Stimulated activated naive CD4-positive, alpha-beta T cell (primary cell): ENCODE measurements at regions not wholly inside any gene's neighbourhood (a gene's known extent, or its start where the extent isn't known, plus 50 kb on each side); places are given as distances from the start of the nearest gene placed in this dataset.
"Not testable (repeated sequence)": the region's sequence is repeated elsewhere in the genome, so short reads cannot be mapped to it uniquely, and the experiment has no call there.

Experiments
- DNase-seq, 6 experiments: peaks; one replicate each; lab custom pipeline; 2025; lab: John Stamatoyannopoulos, UW

- DNase-seq: no peak
Measured at GRCh38 chr3:181265750-181266333, 276.3 kb upstream of the DNAJC19 start.

GRCh38 chr3:181264486-181264885, 274.9 kb upstream of the DNAJC19 start:
- no peak for DNase-seq

GRCh38 chr3:181253796-181254195, 264.3 kb upstream of the DNAJC19 start:
- no peak for DNase-seq

- no peak for DNase-seq
Measured at GRCh38 chr3:181252631-181253030, 263.1 kb upstream of the DNAJC19 start.

GRCh38 chr3:181250714-181251113, 261.2 kb upstream of the DNAJC19 start:
- DNase-seq: no peak

GRCh38 chr3:181239441-181239840, 249.9 kb upstream of the DNAJC19 start:
- no peak for DNase-seq

GRCh38 chr3:181230258-181230657, 240.7 kb upstream of the DNAJC19 start:
- DNase-seq: no peak

GRCh38 chr3:181213347-181213746, 223.8 kb upstream of the DNAJC19 start:
- DNase-seq: no peak

- DNase-seq: no peak
Measured at GRCh38 chr3:181212271-181212670, 222.7 kb upstream of the DNAJC19 start.

- DNase-seq: no peak
Measured at GRCh38 chr3:181210275-181210674, 220.7 kb upstream of the DNAJC19 start.

- DNase-seq: no peak
Measured at GRCh38 chr3:181189556-181189955, 200.0 kb upstream of the DNAJC19 start.

- no peak for DNase-seq
Measured at GRCh38 chr3:181183764-181184163, 194.2 kb upstream of the DNAJC19 start.

GRCh38 chr3:181183057-181183456, 193.5 kb upstream of the DNAJC19 start:
- not testable (repeated sequence) for DNase-seq

- no peak for DNase-seq
Measured at GRCh38 chr3:181178991-181179390, 189.5 kb upstream of the DNAJC19 start.

GRCh38 chr3:181176601-181177000, 187.1 kb upstream of the DNAJC19 start:
- peak in 3 of 6 experiments; percentile 1 to 14 (median 14) for DNase-seq

- DNase-seq: no peak
Measured at GRCh38 chr3:181174676-181175233, 185.2 kb upstream of the DNAJC19 start.

GRCh38 chr3:181174022-181174421, 184.5 kb upstream of the DNAJC19 start:
- DNase-seq: no peak

- DNase-seq: no peak
Measured at GRCh38 chr3:181173227-181173626, 183.7 kb upstream of the DNAJC19 start.

- no peak for DNase-seq
Measured at GRCh38 chr3:181134873-181135272, 145.3 kb upstream of the DNAJC19 start.

GRCh38 chr3:181133832-181134231, 144.3 kb upstream of the DNAJC19 start:
- DNase-seq: no peak

GRCh38 chr3:181105646-181106045, 116.1 kb upstream of the DNAJC19 start:
- DNase-seq: no peak

GRCh38 chr3:181103605-181104004, 114.1 kb upstream of the DNAJC19 start:
- no peak for DNase-seq

- no peak for DNase-seq
Measured at GRCh38 chr3:181086011-181086410, 96.5 kb upstream of the DNAJC19 start.

- DNase-seq: no peak
Measured at GRCh38 chr3:181081930-181082329, 92.4 kb upstream of the DNAJC19 start.
